Fibroblast of villous mesenchyme (primary cell): ENCODE measurements at regions not wholly inside any gene's neighbourhood (a gene's known extent, or its start where the extent isn't known, plus 50 kb on each side); places are given as distances from the start of the nearest gene placed in this dataset.

Source experiments
- DNase-seq: peaks from one replicate; pipeline ENCODE4 v3.0.0-alpha.2; 2010; ENCODE audit warnings: low read depth
- H3K4me3 ChIP-seq: 2 replicates; pipeline ENCODE4 v1.5.1; 2011; ENCODE audit warnings: low read depth, mild to moderate bottlenecking, low read length
- TF ChIP-seq, protein P1 (sequence below): IDR thresholded peaks from 2 replicates; pipeline ENCODE4 v1.5.1; 2012; ENCODE audit warnings: low read depth, mild to moderate bottlenecking, low read length; ENCODE audit not compliant: insufficient read depth

DNA sequence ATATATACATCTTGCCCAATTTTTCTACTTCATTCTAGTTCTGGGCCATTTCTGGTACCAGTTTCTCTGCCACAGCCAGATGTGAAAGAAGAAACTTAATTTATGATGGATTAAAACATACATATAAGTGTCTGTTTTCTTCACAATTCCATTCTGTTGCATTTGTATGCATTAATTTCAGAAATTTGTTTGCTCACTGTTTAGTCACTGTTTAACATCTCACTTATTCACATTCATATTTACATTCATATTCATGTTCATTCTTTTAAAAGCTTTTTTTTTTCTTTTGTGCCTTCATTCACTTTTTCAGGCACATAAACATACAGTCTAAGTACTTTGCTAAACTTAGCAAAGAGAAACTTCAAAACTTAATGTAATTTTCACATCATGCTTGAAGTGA, 684.0 kb upstream of the CDH9 start:
- H3K4me3 ChIP-seq = no peak overlapping the region
- DNase-seq = no peak
- TF ChIP-seq, protein P1, sequence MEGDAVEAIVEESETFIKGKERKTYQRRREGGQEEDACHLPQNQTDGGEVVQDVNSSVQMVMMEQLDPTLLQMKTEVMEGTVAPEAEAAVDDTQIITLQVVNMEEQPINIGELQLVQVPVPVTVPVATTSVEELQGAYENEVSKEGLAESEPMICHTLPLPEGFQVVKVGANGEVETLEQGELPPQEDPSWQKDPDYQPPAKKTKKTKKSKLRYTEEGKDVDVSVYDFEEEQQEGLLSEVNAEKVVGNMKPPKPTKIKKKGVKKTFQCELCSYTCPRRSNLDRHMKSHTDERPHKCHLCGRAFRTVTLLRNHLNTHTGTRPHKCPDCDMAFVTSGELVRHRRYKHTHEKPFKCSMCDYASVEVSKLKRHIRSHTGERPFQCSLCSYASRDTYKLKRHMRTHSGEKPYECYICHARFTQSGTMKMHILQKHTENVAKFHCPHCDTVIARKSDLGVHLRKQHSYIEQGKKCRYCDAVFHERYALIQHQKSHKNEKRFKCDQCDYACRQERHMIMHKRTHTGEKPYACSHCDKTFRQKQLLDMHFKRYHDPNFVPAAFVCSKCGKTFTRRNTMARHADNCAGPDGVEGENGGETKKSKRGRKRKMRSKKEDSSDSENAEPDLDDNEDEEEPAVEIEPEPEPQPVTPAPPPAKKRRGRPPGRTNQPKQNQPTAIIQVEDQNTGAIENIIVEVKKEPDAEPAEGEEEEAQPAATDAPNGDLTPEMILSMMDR = no peak

DNA sequence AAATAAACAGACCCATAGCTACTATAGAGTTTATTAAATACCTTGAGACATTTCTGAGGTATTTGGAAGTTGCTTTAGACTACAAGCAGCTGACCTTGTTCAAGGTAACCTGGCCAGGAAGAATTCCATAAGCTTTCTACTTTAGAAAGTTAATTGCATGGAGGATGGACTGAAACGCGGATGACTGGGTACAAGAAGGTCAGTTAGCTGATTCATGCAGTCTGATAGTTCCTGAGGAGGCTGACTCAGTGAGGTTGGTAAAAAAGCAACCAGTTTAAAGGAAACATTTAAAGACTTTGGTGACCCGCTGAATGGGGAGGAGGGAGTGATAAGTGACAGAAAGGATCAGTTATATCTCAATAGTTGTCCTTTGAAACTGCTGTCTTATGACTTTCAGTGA, 670.1 kb upstream of the CDH9 start:
- no peak overlapping the region for H3K4me3 ChIP-seq
- TF ChIP-seq, protein P1 = no peak
- no peak for DNase-seq

DNA sequence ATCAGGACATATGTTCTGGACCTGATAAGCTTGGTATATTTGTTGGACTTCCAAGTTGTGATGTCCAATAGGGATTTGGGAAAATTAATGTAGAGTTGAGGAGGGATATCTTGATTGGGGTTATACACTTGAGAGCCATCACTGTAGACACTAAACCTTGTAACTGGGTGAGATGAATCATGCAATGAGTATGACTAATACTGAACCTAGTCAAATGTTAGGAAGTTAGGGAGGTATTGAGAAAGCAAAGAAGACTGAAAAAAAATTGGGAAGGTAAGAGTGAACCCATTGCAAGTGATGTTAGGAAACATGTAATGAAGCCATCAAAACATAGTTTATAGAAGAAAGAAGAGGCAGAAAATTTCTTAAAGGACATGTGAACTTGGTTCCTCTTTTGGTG, 668.4 kb upstream of the CDH9 start:
- TF ChIP-seq, protein P1 = no peak
- no peak for DNase-seq
- no peak overlapping the region for H3K4me3 ChIP-seq

DNA sequence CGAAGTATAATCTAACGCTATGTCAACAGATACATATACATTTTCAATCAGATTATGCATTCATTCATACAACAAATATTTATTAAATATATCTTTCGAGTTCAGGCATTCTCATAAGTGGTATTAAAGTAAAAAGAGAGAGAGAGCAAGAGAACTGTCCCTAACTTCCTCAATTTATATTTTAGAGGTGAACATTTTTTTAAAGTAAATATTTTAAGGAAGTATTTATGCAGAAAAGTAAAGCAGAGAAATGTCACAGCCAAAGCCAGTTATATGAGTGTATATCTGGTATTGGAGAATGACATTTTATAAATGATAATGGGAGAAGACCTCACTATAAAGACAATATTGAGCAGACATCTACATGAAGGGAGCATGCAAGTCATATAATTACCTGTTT, 667.3 kb upstream of the CDH9 start:
- H3K4me3 ChIP-seq = no peak overlapping the region
- DNase-seq = no peak
- TF ChIP-seq, protein P1 = no peak

DNA sequence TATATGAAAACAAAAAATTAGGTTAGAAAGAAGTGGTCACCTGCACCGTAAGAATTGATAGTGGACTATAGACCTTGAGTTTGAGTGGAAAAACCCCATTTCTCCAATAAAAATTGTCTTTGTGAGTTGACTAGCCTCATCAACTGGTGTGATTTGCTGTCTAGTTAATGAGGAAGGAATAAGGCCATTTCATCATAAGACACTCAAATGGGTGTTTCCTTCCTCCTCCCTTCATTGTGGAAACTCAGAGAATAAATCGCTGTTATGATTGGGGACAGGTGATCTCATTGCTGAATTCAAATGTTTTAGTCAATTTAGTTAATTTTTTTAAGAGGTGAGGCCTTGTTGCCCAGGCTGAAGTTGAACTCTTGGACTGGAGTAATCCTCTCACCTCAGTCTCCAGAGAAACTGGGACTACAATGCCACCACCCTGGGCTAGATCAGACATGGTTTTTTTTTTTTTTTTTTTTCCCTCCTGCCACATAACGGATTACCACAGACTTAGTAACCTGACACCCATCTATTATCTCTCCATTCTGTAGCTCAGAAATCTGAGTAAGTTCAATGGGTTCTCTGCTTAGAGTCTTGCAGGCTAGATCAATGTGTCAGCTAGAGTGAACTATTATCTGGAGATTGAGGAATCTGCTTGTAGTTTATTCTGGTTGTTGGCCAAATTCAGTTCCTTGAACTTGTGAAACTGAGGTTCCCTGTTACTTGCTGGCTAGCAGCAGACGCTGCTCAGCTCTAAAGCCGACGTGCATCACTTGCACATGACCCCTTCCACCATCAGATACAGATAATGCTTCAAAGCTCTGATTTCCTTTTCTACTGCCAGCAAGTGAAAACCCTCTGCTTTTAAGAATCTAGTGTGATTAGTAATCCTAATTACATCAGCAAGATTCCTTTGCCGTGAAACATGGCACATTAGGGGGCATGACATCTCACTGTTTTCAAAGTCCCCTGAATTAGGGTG, 663.8 kb upstream of the CDH9 start:
- H3K4me3 ChIP-seq = no peak overlapping the region
- DNase-seq = no peak
- TF ChIP-seq, protein P1 = no peak

DNA sequence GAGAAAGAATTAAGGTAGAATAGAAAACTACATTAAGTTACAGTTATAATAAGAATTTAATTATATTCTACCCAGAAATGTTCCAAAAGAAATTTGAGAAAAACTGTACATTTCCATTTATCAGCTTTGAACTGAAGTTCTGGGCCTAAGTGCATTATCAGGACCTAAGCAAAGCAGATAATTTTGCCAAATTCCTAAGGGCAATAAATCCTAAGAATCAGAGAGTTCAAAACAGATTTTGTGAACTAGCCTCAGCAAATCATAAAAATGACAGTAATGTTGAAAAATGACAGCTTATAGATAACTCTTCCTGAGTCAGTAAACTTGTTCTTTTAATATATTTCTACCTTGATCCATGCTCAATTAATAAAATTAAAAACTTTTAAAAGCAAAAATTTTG, 662.1 kb upstream of the CDH9 start:
- TF ChIP-seq, protein P1 = no peak
- no peak overlapping the region for H3K4me3 ChIP-seq

More for the DNA sequence above, 662.1 kb upstream of the CDH9 start:
- DNase-seq = no peak
